GM03348 (cell line): ENCODE measurements at regions not wholly inside any gene's neighbourhood (a gene's known extent, or its start where the extent isn't known, plus 50 kb on each side); places are given as distances from the start of the nearest gene placed in this dataset.
A peak's percentile ranks its signal among the peaks of the same experiment; 100 is the strongest.

Source experiments
- DNase-seq: peaks from one replicate; pipeline ENCODE4 v3.0.0; 2012; ENCODE audit warnings: low spot score

GRCh38 chrX:39144956-39145355 is 343.7 kb downstream of the MID1IP1 start:
- no peak for DNase-seq

GRCh38 chrX:39145859-39146258 is 344.6 kb downstream of the MID1IP1 start:
- DNase-seq, result no peak

GRCh38 chrX:39149761-39150160 is 348.5 kb downstream of the MID1IP1 start:
- DNase-seq, result peak; percentile 61

GRCh38 chrX:39150220-39150619 is 349.0 kb downstream of the MID1IP1 start:
- no peak for DNase-seq

GRCh38 chrX:39150621-39151020 is 349.4 kb downstream of the MID1IP1 start:
- DNase-seq, result no peak

GRCh38 chrX:39152106-39152649 is 350.9 kb downstream of the MID1IP1 start:
- peak; percentile 8 for DNase-seq

- no peak for DNase-seq
These were observed 354.8 kb downstream of the MID1IP1 start for GRCh38 chrX:39156051-39156450.

- no peak for DNase-seq
These were observed 355.7 kb downstream of the MID1IP1 start for GRCh38 chrX:39157006-39157405.

GRCh38 chrX:39157796-39158195 is 356.5 kb downstream of the MID1IP1 start:
- DNase-seq, result peak; percentile 5

GRCh38 chrX:39158801-39159657 is 357.8 kb downstream of the MID1IP1 start:
- no peak for DNase-seq

- no peak for DNase-seq
These were observed 358.8 kb downstream of the MID1IP1 start for GRCh38 chrX:39159921-39160507.

- no peak for DNase-seq
These were observed 360.5 kb downstream of the MID1IP1 start for GRCh38 chrX:39161611-39162255.

- DNase-seq, result peak; percentile 7
These were observed 361.1 kb downstream of the MID1IP1 start for GRCh38 chrX:39162322-39162735.

GRCh38 chrX:39163581-39164126 is 362.4 kb downstream of the MID1IP1 start:
- no peak for DNase-seq

- no peak for DNase-seq
These were observed 363.0 kb downstream of the MID1IP1 start for GRCh38 chrX:39164212-39164611.

- no peak for DNase-seq
These were observed 363.9 kb downstream of the MID1IP1 start for GRCh38 chrX:39165185-39165584.

- no peak for DNase-seq
These were observed 364.5 kb downstream of the MID1IP1 start for GRCh38 chrX:39165773-39166172.

GRCh38 chrX:39167791-39168190 is 366.5 kb downstream of the MID1IP1 start:
- DNase-seq, result no peak

- no peak for DNase-seq
These were observed 367.4 kb downstream of the MID1IP1 start for GRCh38 chrX:39168609-39169008.

- no peak for DNase-seq
These were observed 368.7 kb downstream of the MID1IP1 start for GRCh38 chrX:39169976-39170375.

- DNase-seq, result no peak
These were observed 369.2 kb downstream of the MID1IP1 start for GRCh38 chrX:39170464-39170863.

GRCh38 chrX:39171686-39172085 is 370.4 kb downstream of the MID1IP1 start:
- DNase-seq, result no peak
